Hematopoietic multipotent progenitor cell treated with erythropoietin and hydrocortisone succinate and interleukin-3 and kit ligand, for 8 days (in vitro differentiated cells): ENCODE measurements at regions not wholly inside any gene's neighbourhood (a gene's known extent, or its start where the extent isn't known, plus 50 kb on each side); places are given as distances from the start of the nearest gene placed in this dataset.
A peak's percentile ranks its signal among the peaks of the same experiment; 100 is the strongest.

Experiments used
- DNase-seq: peaks from one replicate; pipeline ENCODE4 v3.0.0-alpha.2; 2015

DNA sequence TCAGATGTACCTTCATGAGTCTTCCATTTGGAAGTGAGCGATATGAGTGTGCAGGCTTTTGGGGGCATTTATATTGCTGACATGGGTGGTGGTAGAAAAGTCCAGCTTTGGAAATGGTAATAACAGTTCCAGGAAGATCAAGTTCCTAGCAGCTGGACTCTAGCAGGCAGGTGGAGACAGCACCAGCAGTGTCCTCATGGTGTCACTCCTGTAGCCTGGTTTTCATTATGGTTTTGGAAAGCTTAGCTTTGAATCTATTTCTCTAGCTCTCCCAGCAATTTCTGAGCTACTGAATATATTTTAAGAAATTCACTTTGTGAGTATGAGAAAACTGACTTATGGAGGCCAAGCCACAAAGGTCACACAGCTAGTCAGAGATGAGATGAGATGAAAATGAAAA is 523.2 kb upstream of the HTR2A start:
- no peak for DNase-seq

DNA sequence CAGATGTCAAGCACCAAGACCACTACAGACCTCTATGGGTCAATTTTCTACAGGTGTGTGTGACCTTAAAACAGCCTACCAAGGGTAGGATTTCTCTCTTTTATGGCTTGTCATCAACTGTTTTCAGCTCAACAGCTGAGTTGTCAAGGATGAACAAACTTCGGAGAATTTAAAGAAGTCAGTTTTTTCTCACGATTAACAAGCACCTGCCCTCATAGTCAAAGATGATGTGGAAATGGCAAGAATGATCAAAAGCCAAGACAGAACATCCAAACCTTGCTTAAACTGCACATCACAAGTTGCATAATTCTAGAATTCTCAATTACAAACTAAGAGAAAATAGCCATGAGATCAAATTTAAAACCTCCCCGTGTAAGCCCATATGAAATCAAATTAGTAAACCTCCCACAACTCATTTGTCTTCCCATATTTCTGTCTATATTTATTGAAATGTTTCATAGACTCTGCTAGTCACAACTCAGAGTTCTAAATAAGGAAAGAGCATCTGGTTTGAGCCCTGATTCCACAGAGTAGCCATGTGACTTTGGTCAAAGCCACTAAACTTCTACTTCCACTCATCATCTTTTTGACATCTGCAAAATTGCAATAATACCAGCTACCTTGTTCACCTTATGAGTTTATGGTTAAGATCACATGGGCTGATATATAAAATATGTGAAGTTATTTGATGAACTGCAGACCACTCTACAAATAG is 521.5 kb upstream of the HTR2A start:
- no peak for DNase-seq

DNA sequence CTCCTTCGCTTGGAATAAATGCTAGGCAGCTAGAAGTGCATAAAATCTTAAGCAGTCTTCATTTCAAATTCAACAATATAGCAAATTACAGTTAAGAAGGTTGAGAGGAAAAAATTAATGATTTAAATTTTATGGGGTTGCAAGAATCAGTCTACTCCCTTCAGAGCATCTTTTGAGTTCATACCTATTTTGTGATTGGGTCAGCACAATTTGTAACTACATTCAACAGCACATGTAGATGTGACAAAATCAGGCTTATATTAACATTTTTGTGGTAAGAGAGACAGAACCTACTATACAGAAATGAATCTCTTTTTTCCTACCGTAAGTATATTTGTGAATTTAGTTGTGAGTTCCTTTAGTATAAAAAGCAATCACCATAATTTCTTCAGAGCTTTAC is 520.6 kb upstream of the HTR2A start:
- DNase-seq, result no peak

DNA sequence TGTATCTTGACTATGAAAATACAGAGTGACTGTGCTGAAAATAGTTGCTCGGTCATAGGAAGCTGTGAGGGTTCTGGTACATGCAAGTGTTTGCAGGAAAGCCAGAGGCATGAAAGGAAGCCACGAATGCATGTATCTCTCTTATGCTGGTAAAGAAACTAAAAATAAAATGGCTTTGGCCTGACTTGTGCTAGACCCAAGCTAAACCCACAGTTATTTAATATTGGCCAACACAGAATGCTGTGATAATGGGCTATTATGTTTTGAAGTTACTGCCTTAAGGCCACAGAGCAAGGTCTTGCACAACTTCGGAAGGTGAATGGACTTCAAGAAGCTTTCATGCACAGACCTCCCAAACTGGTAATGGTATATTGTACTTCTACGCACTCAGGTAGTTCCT is 518.2 kb upstream of the HTR2A start:
- no peak for DNase-seq

DNA sequence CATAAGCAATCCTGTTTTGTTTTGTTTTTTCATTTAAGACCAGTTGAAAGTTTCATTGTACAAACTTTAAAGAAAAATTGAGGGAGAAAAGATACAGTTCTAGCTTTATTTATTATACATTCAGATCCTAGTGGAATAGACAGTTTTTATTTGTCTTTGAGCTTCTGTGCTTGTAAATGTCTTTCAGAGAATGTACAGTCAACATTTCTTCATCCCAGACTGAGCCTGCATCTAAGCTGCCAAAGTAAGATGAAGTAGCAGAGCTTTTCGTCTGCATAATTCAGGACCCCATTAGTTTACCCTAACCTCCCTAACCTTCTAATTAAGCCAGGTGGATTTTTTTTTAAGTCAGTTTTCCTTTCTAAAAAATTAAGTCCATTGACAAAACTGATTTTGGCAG is 516.7 kb upstream of the HTR2A start:
- no peak for DNase-seq

DNA sequence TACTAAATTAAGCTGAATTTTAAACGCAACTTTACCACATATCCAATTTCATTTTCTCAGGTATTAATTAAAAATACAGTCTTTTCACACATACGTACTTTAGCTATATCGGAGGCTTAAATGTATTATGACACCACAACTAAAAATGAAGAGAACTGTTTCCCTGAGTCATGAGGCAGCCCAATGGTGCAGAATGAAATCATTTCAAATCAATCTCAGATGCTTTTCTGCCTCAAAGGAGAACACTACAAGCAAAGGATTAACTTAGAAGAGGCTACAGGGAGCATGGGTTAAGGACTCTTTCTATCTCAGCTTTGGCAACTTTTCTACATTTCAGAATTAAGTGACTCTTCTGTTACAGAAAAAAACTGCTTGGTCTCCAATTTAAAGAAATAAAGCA is 516.3 kb upstream of the HTR2A start:
- no peak for DNase-seq

DNA sequence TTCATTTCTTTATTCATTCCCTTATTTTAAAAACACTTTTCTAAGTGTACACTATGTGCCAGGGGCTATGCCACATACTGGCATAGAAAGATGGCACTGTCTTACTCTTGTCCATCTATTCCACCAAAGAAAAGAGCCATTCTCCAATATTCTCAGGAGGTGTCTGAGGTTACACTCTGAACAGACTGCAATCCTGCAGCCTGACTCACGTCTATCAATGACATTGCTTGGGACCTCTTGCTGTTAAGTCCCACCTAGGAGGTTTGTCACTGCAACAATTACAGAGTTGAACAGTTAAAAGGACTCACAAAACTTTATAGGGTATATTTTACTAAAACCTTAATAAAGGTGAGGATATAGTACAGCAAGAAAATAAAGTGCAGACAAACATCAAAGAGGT is 512.9 kb upstream of the HTR2A start:
- no peak for DNase-seq

DNA sequence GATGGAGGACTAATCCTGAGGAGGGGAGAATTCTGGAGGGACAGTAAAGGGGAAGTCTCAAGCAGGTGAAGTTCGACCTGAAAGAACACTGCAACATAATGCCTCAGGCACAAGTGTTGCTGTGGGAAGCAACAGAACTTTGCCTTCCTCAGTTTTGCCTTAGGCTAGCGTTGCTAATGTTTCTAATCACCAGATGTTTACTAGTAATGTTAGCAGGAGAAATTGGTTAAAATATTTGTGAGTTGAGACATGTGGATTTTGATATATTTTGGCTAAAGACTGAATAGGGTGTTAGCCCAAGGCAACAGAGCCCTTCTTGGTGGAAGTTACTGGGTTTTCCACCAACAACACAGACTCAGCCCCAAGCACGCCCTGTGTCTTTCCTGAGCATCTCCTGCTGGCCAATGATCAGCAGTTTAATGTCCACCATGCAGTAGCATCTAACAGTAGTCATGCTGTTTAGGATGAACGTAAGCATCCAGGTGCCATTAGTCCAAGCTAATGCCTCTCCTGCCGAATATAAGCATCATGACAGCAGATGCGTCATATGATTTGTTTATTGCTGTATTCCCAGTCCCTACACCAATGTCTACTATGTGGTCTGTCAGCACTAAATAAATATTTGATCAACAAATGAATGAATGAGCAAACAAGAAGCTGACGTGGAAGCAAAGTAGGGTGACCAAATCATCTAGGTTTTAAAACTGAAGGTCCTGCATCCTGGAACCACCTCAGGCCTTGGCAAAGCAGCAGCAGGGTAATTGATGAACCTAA is 511.9 kb upstream of the HTR2A start:
- no peak for DNase-seq

DNA sequence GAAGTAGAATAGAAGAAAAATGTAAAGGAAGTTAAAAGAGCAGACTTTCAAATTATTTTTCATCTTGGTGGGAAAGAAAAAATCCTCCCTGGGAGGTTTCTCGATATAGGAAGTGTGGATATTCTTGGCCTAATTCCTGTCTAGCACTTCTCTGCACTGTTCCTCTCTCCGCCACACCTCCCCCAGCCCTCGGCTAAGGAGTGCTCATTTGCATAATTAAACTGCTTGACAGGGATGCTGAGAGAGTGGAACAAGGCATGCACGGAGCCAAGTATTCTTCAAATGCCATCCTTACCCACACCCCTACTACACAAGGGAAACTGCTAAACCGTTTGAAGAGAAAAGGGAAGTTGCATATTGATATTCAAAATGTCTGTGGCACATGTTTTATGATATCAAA is 511.0 kb upstream of the HTR2A start:
- no peak for DNase-seq

DNA sequence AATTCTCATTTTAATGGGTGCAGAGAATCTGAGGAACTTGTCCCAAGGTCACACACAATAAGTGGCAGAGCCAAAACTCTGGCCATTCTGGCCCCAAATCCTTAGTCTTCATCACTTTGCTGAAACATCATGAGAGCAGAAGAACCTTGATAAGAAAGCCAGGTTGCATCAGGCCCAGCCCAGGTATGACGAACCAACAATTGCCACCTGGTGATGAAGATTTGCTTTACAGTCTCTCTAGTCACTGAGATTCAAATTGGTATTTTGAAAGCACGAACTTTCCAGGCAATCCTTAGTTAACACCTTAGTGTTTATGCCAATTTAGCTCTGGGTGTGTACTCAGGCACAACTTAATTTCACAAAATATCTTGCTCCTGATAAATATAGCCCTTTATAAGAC is 502.7 kb upstream of the HTR2A start:
- no peak for DNase-seq

DNA sequence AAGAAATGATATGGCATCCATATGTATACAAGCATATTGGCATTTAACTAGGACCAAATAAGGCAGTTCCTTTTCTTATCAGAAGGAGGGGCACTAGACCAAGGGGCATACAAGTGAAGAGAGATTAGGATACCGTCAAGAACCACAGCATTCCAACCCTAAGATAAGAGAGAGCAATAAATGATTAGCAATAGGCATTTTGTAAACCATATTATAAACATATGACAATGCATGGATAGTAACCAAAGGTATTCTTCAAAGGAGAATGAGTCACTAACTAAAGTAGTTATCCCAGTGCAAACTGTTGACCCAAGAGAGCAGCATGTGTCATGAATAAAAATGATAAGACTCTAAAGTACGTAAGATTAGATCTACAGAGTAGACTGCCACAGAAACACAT is 500.9 kb upstream of the HTR2A start:
- DNase-seq, result peak; percentile 4

DNA sequence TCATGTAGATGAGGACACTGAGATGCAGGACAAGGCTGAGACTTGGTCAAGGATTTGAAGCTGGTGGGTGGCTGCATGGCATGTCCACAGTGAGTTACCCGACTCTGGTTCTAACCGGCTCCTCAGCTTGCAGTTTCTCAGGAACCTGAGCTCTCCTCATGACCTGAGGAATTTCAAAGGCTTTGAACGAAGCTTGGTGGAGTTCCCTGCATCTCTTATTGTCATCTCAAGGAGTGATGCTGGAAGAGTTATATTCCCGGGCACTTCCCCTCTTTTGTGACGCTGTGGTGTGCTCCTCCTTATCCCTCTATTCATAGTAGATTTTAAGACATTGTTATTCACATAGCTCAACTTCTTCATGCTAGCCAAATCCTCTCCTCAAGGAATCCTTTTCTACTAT is 500.1 kb upstream of the HTR2A start:
- no peak for DNase-seq

DNA sequence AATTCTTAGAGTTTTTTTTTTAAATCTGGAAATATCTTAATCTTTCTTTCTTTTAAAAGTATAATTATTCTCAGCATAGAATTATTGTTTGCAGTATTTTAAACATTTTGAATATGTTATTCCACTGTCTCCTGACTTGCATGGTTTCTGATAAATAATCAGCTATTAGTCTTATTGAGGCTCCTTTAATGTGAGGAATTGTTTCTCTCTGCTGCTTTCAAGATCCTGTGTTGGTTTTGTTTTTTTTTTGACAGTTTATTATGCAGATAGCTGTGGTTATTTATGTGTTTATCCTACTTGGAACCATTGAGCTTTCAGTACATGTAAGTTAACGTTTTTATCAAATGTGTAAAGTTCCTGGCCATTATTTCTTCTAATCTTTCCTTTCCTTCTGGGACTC is 477.9 kb upstream of the HTR2A start:
- no peak for DNase-seq

DNA sequence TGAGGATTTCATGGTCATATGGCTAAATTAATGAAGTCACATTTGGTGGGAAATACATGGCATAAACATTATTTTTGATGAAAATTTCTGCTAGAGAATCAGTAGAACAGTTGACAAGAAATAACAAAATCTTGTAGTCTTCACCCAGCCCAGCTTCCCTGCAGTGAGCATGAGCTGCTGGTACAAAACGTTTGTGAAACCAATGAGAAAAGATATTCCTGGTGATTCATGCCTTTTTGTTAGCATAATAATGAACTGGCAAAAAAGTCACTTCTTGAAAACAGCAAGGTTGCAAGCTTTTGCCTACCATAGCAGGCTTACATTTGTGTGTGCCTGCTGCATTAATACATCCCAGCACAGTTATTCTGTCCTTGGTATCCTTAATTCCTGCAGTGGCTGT is 475.9 kb upstream of the HTR2A start:
- DNase-seq, result no peak

DNA sequence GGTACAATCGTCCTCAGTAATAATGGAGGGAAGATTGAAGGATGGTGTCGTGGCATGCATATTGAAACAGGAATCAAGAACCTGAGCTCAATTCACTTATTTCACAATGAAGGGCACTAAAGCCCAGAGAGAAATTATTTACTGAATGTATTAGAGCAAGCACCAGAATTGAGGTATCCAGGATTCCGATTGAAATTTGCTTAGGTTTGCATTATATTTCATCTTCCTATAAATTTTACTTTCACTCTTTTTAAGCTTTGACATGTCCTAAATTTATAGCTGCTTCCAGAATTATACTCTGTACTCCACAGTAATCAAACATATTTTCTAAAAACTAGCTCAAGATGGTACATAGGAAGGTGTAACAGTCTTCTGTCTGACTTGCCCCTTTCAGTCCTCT is 454.9 kb upstream of the HTR2A start:
- no peak for DNase-seq

DNA sequence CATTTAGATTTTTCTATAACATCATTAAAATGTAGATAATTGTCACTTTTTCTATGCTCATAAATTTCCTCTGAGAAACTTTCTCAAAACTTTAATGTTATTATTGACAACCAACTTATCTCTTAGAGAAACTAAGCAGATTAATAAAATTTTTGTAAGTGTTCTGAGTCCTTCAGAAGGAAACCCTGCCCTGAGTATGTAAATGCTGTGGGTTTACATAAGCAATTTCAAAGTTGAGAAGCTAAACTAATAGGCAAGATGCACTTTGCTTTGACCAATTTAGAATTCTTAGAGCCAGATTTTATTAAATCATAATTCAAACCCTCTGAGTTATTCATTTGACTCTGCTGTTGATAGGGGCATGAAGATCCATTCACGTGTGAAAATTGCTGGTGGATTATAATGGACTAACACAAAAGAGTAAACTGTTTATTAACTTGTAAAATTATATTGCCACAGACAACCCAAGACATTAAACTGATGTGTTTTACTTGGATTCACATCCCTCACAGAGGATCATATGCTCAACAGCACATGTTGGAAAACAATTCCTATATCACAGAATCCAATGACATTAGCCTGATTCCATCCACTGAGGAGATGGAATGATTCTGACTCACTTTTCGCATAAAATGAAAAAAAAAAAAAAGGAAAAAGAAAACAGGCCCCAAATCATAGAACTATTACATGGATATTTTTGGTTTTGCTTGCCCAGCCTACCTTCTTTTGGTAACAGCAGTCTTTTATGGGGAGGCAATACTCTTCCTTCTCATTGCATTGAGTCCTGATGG is 453.7 kb upstream of the HTR2A start:
- no peak for DNase-seq

DNA sequence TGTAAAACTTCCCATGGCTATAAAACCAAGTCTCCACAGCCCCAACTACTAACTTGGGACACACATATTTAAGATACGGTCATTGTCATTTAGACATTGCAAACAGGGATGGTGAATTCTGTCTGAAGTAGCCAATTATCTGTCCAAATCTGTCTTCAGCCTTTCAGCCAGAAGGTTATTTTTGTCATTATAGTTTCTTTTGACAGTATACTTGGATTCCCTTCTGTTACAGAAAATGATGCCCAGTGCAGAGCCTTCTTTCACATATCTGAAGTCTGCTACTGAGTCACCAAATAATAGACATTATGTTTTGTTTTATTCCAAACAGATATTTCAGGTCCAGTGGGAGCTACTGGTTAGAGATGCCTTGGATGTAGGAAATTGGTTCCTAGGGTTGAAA is 452.4 kb upstream of the HTR2A start:
- DNase-seq, result no peak

DNA sequence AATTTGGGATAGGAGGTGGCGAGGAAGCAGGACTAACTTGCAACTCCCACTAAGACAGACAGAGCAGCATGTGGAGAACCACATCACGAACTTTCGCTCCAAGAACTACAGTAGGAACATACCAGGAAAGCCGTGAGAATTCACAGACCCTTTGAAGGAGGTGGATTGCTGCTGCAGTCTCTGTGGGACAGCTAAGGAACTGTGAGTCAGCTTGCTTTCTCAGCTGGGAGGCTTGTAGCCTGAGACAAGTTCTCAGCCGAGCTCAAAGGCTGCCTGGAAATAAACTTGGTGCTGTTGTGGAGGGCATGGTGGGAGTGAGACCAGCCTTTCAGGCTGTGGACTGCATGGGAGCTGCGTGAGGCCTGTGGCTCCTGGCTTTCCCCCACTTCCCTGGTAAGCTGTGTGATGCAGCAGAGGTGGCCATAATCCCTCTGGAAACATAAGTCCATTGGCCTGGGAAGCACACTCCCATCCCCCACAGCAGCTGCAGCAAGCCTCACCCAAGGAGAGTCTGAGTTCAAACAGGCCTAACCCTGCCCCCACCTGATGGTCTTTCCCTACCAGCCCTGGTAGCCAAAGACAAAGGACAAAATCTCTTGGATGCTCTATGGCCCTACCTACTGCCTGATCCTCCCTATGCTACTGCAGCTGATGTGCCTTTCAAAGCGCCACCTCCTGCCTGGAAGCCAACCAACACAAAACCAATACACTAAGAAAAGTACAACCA is 441.1 kb upstream of the HTR2A start:
- no peak for DNase-seq

DNA sequence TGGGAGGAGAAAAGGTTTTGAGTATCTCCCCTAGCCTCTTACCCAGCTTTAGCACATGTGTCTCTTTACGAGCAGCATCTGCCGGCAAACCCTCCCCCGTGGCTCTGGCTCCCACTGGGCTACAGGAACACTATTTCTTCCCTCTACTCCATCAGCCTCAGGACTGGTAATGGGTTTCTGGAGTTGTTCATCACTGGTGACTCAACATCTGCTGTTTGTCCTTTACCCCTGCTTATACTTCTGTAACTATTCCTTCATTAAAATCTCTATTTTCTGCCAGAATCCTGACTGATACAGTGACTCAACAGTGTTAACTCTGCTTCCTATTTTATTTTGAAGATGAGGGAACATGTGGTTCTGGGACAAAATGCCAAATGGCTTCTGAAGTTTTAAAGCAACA is 437.3 kb upstream of the HTR2A start:
- no peak for DNase-seq

DNA sequence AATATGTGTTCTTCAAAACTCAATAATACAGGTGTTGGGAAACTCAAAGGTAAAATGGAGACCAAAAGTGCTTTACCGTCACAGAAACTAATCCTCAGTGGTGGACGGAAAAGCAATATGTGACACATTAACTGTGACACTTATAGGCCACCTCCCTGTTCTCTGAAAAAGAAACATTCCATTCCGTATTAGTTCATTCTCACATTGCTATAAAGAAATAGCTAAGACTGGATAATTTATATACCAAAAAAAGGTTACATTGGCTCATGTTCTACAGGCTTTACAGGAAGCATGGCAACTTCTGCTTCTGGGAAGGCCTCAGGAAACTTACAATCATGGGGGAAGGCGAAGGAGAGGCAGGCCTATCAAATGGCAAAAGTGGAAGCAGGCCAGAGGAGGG is 435.3 kb upstream of the HTR2A start:
- DNase-seq, result no peak

DNA sequence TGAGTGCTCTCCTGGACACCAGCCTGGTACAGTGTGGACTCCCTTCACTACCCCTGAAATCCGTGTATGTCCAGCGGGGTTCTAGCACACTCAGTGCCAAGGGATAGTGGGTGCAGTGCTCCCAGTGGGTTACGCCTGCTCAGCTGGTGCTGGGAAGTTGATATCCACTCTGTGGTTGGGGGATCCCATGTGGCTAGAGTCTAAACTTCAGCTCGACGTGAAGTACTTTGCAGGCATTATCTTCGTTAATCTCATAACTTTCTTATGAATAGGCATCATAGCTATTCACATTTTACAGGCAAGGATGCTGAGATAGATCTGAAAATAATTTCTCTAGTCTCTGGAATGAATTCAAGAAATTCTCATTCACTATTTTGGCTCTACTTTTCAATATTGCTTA is 433.2 kb upstream of the HTR2A start:
- DNase-seq, result no peak

DNA sequence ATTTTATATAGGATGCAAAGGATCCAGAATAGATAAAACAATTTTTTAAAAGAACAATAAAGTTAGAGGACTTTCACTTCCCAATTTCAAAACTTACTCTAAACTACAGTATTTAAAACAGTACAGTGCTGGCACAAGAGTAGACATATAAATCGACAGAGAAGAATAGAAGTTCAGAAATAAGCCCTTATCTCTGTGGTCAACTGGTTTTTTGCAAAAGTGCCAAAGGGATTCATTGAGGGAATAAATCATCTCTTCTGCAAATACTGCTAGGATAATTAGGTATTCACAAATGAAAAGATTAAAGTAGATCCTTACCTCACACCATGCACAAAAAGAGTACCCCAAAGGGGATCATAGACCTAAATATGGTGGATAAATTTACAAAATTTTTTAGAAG is 431.0 kb upstream of the HTR2A start:
- no peak for DNase-seq

DNA sequence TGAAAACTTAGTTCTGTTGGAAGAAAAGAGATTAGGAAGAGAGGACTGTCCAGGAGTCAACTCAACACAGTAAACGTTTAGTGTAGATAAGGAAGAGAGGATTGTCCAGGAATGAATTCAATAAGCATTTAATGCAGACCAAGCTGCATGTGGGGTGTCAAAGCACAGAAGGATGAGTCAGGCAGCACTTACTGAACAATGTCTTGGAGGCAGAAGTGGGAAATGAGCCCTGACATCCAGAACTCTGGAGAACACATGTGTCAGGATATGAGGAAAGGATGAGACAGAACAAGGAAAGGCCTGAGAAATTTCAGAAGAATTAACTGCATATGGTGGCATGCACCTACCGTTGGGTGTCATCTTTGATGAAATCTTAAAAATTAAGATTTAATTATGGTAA is 429.2 kb upstream of the HTR2A start:
- no peak for DNase-seq
